ENCODE measurements at regions not wholly inside any gene's neighbourhood (a gene's known extent, or its start where the extent isn't known, plus 50 kb on each side); places are given as distances from the start of the nearest gene placed in this dataset.

GRCh38 chr7:67947191-67947590, 950.6 kb downstream of the TYW1 start:
- H3K9me3 ChIP-seq = no peaks in the 10 kb centered on the region
- intact Hi-C loops (cut with DNase I) = no loop called here
- H3K4me3 ChIP-seq (replicated peaks in 1 of 3) = no peak overlapping the region
- no peak overlapping the region for H3K27ac ChIP-seq
- H3K27me3 ChIP-seq = no peaks in the 10 kb centered on the region
- 82 to 91% methylated on average over 2 of the region's 2 CpGs for WGBS, 2 donors
- no peak for DNase-seq
- TF ChIP-seq, protein P1, sequence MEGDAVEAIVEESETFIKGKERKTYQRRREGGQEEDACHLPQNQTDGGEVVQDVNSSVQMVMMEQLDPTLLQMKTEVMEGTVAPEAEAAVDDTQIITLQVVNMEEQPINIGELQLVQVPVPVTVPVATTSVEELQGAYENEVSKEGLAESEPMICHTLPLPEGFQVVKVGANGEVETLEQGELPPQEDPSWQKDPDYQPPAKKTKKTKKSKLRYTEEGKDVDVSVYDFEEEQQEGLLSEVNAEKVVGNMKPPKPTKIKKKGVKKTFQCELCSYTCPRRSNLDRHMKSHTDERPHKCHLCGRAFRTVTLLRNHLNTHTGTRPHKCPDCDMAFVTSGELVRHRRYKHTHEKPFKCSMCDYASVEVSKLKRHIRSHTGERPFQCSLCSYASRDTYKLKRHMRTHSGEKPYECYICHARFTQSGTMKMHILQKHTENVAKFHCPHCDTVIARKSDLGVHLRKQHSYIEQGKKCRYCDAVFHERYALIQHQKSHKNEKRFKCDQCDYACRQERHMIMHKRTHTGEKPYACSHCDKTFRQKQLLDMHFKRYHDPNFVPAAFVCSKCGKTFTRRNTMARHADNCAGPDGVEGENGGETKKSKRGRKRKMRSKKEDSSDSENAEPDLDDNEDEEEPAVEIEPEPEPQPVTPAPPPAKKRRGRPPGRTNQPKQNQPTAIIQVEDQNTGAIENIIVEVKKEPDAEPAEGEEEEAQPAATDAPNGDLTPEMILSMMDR (IDR thresholded peaks at IDR 0.05) = no peak
- TF ChIP-seq POLR2A (IDR thresholded peaks at IDR 0.05) = no peak
- H3K4me1 ChIP-seq = no peaks in the 10 kb centered on the region
- H3K36me3 ChIP-seq = no peaks in the 10 kb centered on the region

GRCh38 chr7:67947646-67948045, 951.0 kb downstream of the TYW1 start:
- Histone ChIP-seq H3K27me3 (no peaks in the 10 kb centered on the region), H3K27ac (no peak overlapping the region), H3K4me1 (no peaks in the 10 kb centered on the region), H3K36me3 (no peaks in the 10 kb centered on the region), H3K9me3 (no peaks in the 10 kb centered on the region), H3K4me3 (replicated peaks in 1 of 3) (no peak overlapping the region)
- WGBS, 2 donors = 74 to 75% methylated on average over 5 of the region's 5 CpGs
- intact Hi-C loops (cut with DNase I) = no loop called here
- DNase-seq = peak; percentile 60 to 66
- TF ChIP-seq, protein P1 (IDR thresholded peaks at IDR 0.05) = no peak
- no peak for TF ChIP-seq POLR2A (IDR thresholded peaks at IDR 0.05)

GRCh38 chr7:67950321-67951083, 953.9 kb downstream of the TYW1 start:
- no peak overlapping the region for H3K27ac ChIP-seq

DNA sequence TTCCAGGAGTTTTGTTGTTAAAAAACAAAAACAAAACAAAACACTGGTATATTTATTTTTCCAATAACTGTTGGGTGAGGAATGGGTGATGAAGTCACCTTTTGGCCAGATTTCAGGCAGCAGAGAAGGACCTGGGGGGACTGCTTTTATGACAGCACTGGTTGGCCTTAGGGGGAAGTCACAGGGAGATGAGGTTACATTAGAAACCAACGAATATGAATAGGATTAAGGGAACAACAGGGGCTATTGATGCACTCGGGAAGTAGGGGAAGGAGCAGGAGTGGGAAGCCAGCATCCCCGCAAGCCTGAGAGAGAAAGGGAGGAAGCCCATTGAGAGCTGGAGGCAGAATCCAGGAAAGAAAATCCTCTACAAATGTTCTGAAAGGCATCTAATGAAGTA, 958.4 kb downstream of the TYW1 start:
- TF ChIP-seq POLR2A (IDR thresholded peaks at IDR 0.05) = no peak
- TF ChIP-seq, protein P1 (IDR thresholded peaks at IDR 0.05) = no peak
- Histone ChIP-seq H3K36me3 (no peaks in the 10 kb centered on the region), H3K9me3 (no peaks in the 10 kb centered on the region), H3K4me1 (no peaks in the 10 kb centered on the region), H3K27ac (no peak overlapping the region), H3K27me3 (no peaks in the 10 kb centered on the region), H3K4me3 (replicated peaks in 1 of 3) (no peak overlapping the region)
- 42 to 47% methylated on average over 3 of the region's 3 CpGs for WGBS, 2 donors
- DNase-seq = no peak
- intact Hi-C loops (cut with DNase I) = no loop called here

More at GRCh38 chr7:67950321-67951083, 953.9 kb downstream of the TYW1 start:
- no peak for DNase-seq
- 74 to 79% methylated on average over 7 of the region's 7 CpGs for WGBS, 2 donors
- H3K27me3 ChIP-seq = no peaks in the 10 kb centered on the region
- H3K36me3 ChIP-seq = no peaks in the 10 kb centered on the region
- no peaks in the 10 kb centered on the region for H3K9me3 ChIP-seq
- no peaks in the 10 kb centered on the region for H3K4me1 ChIP-seq
- no peak overlapping the region for H3K4me3 ChIP-seq (replicated peaks in 1 of 3)
- intact Hi-C loops (cut with DNase I) = no loop called here
- no peak for TF ChIP-seq POLR2A (IDR thresholded peaks at IDR 0.05)
- TF ChIP-seq, protein P1 (IDR thresholded peaks at IDR 0.05) = no peak

GRCh38 chr7:67962863-67963262, 966.2 kb downstream of the TYW1 start:
- Histone ChIP-seq H3K4me3 (replicated peaks in 1 of 3) (no peak overlapping the region), H3K27me3 (no peaks in the 10 kb centered on the region), H3K36me3 (no peaks in the 10 kb centered on the region), H3K27ac (no peak overlapping the region), H3K9me3 (no peaks in the 10 kb centered on the region), H3K4me1 (no peaks in the 10 kb centered on the region)
- 38 to 86% methylated on average over 1 of the region's 1 CpG for WGBS, 2 donors
- TF ChIP-seq, protein P1 (IDR thresholded peaks at IDR 0.05) = no peak
- no peak for TF ChIP-seq POLR2A (IDR thresholded peaks at IDR 0.05)
- DNase-seq = no peak
- intact Hi-C loops (cut with DNase I) = no loop called here
